ENCODE measurements at regions not wholly inside any gene's neighbourhood (a gene's known extent, or its start where the extent isn't known, plus 50 kb on each side); places are given as distances from the start of the nearest gene placed in this dataset.

- no peak for TF ChIP-seq CTCF (IDR thresholded peaks at IDR 0.05)
- TF ChIP-seq POLR2AphosphoS5 (IDR thresholded peaks at IDR 0.05; ENCODE audit: low read depth, low read length), result no peak
- TF ChIP-seq REST (IDR thresholded peaks at IDR 0.05; ENCODE audit: insufficient read depth in 1 of 2, low read depth in 2 of 2, low read length in 1 of 2), result no peak
- no peak for TF ChIP-seq SIN3A (IDR thresholded peaks at IDR 0.05; ENCODE audit: borderline replicate concordance, insufficient read depth, low read depth, low read length)
- TF ChIP-seq TCF7L2 (IDR thresholded peaks at IDR 0.05; ENCODE audit: low read depth, low read length), result no peak
Observed at GRCh38 chr17:71387456-71387855, 733.4 kb upstream of the SOX9 start.

All from Panc1 (cell line).